ENCODE measurements at regions not wholly inside any gene's neighbourhood (a gene's known extent, or its start where the extent isn't known, plus 50 kb on each side); places are given as distances from the start of the nearest gene placed in this dataset.

GRCh38 chr2:137809252-137809651 lies 155.0 kb upstream of the HNMT start:
- Histone ChIP-seq H3K27ac (no peak overlapping the region), H3K4me3 (no peak overlapping the region), H3K9ac (ENCODE audit: insufficient read length) (no peak overlapping the region), H3K9me3 (ENCODE audit: low read depth, low read length) (no peaks in the 10 kb centered on the region), H3K36me3 (ENCODE audit: insufficient read depth, low read length) (no peaks in the 10 kb centered on the region)
- TF ChIP-seq EZH2 (IDR thresholded peaks at IDR 0.05) (no peak), FOXP2 (optimal IDR thresholded peaks at IDR 0.05; ENCODE audit: control extremely low read depth, extremely low read length, insufficient read depth) (no peak), POLR2AphosphoS5 (IDR thresholded peaks at IDR 0.05; ENCODE audit: borderline replicate concordance, low read depth, low read length) (no peak)
- no peak for DNase-seq (ENCODE audit: low read depth, low spot score)

- TF ChIP-seq EZH2 (IDR thresholded peaks at IDR 0.05) (no peak), POLR2AphosphoS5 (IDR thresholded peaks at IDR 0.05; ENCODE audit: borderline replicate concordance, low read depth, low read length) (no peak), FOXP2 (optimal IDR thresholded peaks at IDR 0.05; ENCODE audit: control extremely low read depth, extremely low read length, insufficient read depth) (no peak)
- Histone ChIP-seq H3K9ac (ENCODE audit: insufficient read length) (no peak overlapping the region), H3K9me3 (ENCODE audit: low read depth, low read length) (no peaks in the 10 kb centered on the region), H3K4me3 (no peak overlapping the region), H3K36me3 (ENCODE audit: insufficient read depth, low read length) (no peaks in the 10 kb centered on the region), H3K27ac (no peak overlapping the region)
- no peak for DNase-seq (ENCODE audit: low read depth, low spot score)
Observed at GRCh38 chr2:137809837-137810236, 154.4 kb upstream of the HNMT start.

GRCh38 chr2:137812517-137812916 lies 151.8 kb upstream of the HNMT start:
- DNase-seq (ENCODE audit: low read depth, low spot score) = no peak
- TF ChIP-seq FOXP2 (optimal IDR thresholded peaks at IDR 0.05; ENCODE audit: control extremely low read depth, extremely low read length, insufficient read depth) (no peak), POLR2AphosphoS5 (IDR thresholded peaks at IDR 0.05; ENCODE audit: borderline replicate concordance, low read depth, low read length) (no peak), EZH2 (IDR thresholded peaks at IDR 0.05) (no peak)
- H3K9ac ChIP-seq (ENCODE audit: insufficient read length) = no peak overlapping the region

GRCh38 chr2:137813176-137813575 lies 151.1 kb upstream of the HNMT start:
- Histone ChIP-seq H3K4me3 (no peak overlapping the region), H3K9me3 (ENCODE audit: low read depth, low read length) (no peaks in the 10 kb centered on the region), H3K9ac (ENCODE audit: insufficient read length) (no peak overlapping the region), H3K27ac (no peak overlapping the region), H3K36me3 (ENCODE audit: insufficient read depth, low read length) (no peaks in the 10 kb centered on the region)
- TF ChIP-seq POLR2AphosphoS5 (IDR thresholded peaks at IDR 0.05; ENCODE audit: borderline replicate concordance, low read depth, low read length) = no peak
- DNase-seq (ENCODE audit: low read depth, low spot score) = no peak

More at GRCh38 chr2:137812517-137812916, 151.8 kb upstream of the HNMT start:
- Histone ChIP-seq H3K27ac (no peak overlapping the region), H3K9me3 (ENCODE audit: low read depth, low read length) (no peaks in the 10 kb centered on the region), H3K4me3 (no peak overlapping the region), H3K36me3 (ENCODE audit: insufficient read depth, low read length) (no peaks in the 10 kb centered on the region)

GRCh38 chr2:137817058-137817457 lies 147.2 kb upstream of the HNMT start:
- H3K9me3 ChIP-seq (ENCODE audit: low read depth, low read length) = no peaks in the 10 kb centered on the region
- no peak for TF ChIP-seq POLR2AphosphoS5 (IDR thresholded peaks at IDR 0.05; ENCODE audit: borderline replicate concordance, low read depth, low read length)
- no peak for TF ChIP-seq FOXP2 (optimal IDR thresholded peaks at IDR 0.05; ENCODE audit: control extremely low read depth, extremely low read length, insufficient read depth)
- TF ChIP-seq EZH2 (IDR thresholded peaks at IDR 0.05) = no peak
- no peak overlapping the region for H3K4me3 ChIP-seq
- no peak overlapping the region for H3K27ac ChIP-seq
- no peak overlapping the region for H3K9ac ChIP-seq (ENCODE audit: insufficient read length)
- DNase-seq (ENCODE audit: low read depth, low spot score) = no peak
- H3K36me3 ChIP-seq (ENCODE audit: insufficient read depth, low read length) = no peaks in the 10 kb centered on the region

GRCh38 chr2:137823196-137823595 lies 141.1 kb upstream of the HNMT start:
- H3K36me3 ChIP-seq (ENCODE audit: insufficient read depth, low read length) = no peaks in the 10 kb centered on the region
- H3K9ac ChIP-seq (ENCODE audit: insufficient read length) = no peak overlapping the region
- H3K9me3 ChIP-seq (ENCODE audit: low read depth, low read length) = no peaks in the 10 kb centered on the region
- no peak overlapping the region for H3K27ac ChIP-seq
- H3K4me3 ChIP-seq = no peak overlapping the region
- no peak for TF ChIP-seq FOXP2 (optimal IDR thresholded peaks at IDR 0.05; ENCODE audit: control extremely low read depth, extremely low read length, insufficient read depth)
- TF ChIP-seq EZH2 (IDR thresholded peaks at IDR 0.05) = no peak
- TF ChIP-seq POLR2AphosphoS5 (IDR thresholded peaks at IDR 0.05; ENCODE audit: borderline replicate concordance, low read depth, low read length) = no peak
- DNase-seq (ENCODE audit: low read depth, low spot score) = no peak

- H3K9me3 ChIP-seq (ENCODE audit: low read depth, low read length) = no peaks in the 10 kb centered on the region
- no peaks in the 10 kb centered on the region for H3K36me3 ChIP-seq (ENCODE audit: insufficient read depth, low read length)
- no peak for TF ChIP-seq FOXP2 (optimal IDR thresholded peaks at IDR 0.05; ENCODE audit: control extremely low read depth, extremely low read length, insufficient read depth)
- TF ChIP-seq EZH2 (IDR thresholded peaks at IDR 0.05) = no peak
- TF ChIP-seq POLR2AphosphoS5 (IDR thresholded peaks at IDR 0.05; ENCODE audit: borderline replicate concordance, low read depth, low read length) = no peak
- no peak for DNase-seq (ENCODE audit: low read depth, low spot score)
- H3K4me3 ChIP-seq = no peak overlapping the region
- H3K9ac ChIP-seq (ENCODE audit: insufficient read length) = no peak overlapping the region
- no peak overlapping the region for H3K27ac ChIP-seq
Observed at GRCh38 chr2:137824501-137824900, 139.8 kb upstream of the HNMT start.

- H3K27ac ChIP-seq = no peak overlapping the region
- H3K9me3 ChIP-seq (ENCODE audit: low read depth, low read length) = no peaks in the 10 kb centered on the region
- H3K9ac ChIP-seq (ENCODE audit: insufficient read length) = no peak overlapping the region
- no peak overlapping the region for H3K4me3 ChIP-seq
- H3K36me3 ChIP-seq (ENCODE audit: insufficient read depth, low read length) = no peaks in the 10 kb centered on the region
- no peak for DNase-seq (ENCODE audit: low read depth, low spot score)
- no peak for TF ChIP-seq EZH2 (IDR thresholded peaks at IDR 0.05)
- TF ChIP-seq POLR2AphosphoS5 (IDR thresholded peaks at IDR 0.05; ENCODE audit: borderline replicate concordance, low read depth, low read length) = no peak
- TF ChIP-seq FOXP2 (optimal IDR thresholded peaks at IDR 0.05; ENCODE audit: control extremely low read depth, extremely low read length, insufficient read depth) = no peak
Observed at GRCh38 chr2:137826373-137827372, 137.6 kb upstream of the HNMT start.

All from SK-N-MC (cell line).